GM18868 (cell line): ENCODE measurements at regions not wholly inside any gene's neighbourhood (a gene's known extent, or its start where the extent isn't known, plus 50 kb on each side); places are given as distances from the start of the nearest gene placed in this dataset.

ENCODE experiments used
- ATAC-seq: cut with Tn5 transposase; IDR thresholded peaks from one replicate; pipeline ENCODE4 v1.9.1; 2021; ENCODE audit warnings: mild to moderate bottlenecking, moderate library complexity; ENCODE audit not compliant: unreplicated experiment

- ATAC-seq, result no peak
These were observed 94.4 kb downstream of the MIS18A start for GRCh38 chr21:32184485-32184884.

- ATAC-seq, result no peak
These were observed 94.8 kb downstream of the MIS18A start for GRCh38 chr21:32184065-32184464.

- ATAC-seq, result no peak
These were observed 95.5 kb downstream of the MIS18A start for GRCh38 chr21:32183396-32183795.

- ATAC-seq, result no peak
These were observed 96.4 kb downstream of the MIS18A start for GRCh38 chr21:32182449-32182848.

- ATAC-seq, result no peak
These were observed 97.4 kb downstream of the MIS18A start for GRCh38 chr21:32181457-32181856.

- no peak for ATAC-seq
These were observed 104.0 kb downstream of the MIS18A start for GRCh38 chr21:32174819-32175218.

GRCh38 chr21:32173121-32173724 lies 105.6 kb downstream of the MIS18A start:
- no peak for ATAC-seq

- ATAC-seq, result no peak
These were observed 106.7 kb downstream of the MIS18A start for GRCh38 chr21:32172106-32172505.

GRCh38 chr21:32167513-32167912 lies 111.3 kb downstream of the MIS18A start:
- no peak for ATAC-seq

- no peak for ATAC-seq
These were observed 115.5 kb downstream of the MIS18A start for GRCh38 chr21:32163386-32163785.

GRCh38 chr21:32162727-32163320 lies 116.0 kb downstream of the MIS18A start:
- ATAC-seq, result no peak

GRCh38 chr21:32155226-32155625 lies 123.6 kb downstream of the MIS18A start:
- no peak for ATAC-seq

GRCh38 chr21:32147041-32147440 lies 131.8 kb downstream of the MIS18A start:
- no peak for ATAC-seq

- no peak for ATAC-seq
These were observed 134.0 kb downstream of the MIS18A start for GRCh38 chr21:32144851-32145250.

- no peak for ATAC-seq
These were observed 135.5 kb downstream of the MIS18A start for GRCh38 chr21:32143241-32143939.

- ATAC-seq, result no peak
These were observed 137.6 kb downstream of the MIS18A start for GRCh38 chr21:32141318-32141633.

- ATAC-seq, result no peak
These were observed 138.1 kb downstream of the MIS18A start for GRCh38 chr21:32140604-32141317.

GRCh38 chr21:32140151-32140550 lies 138.7 kb downstream of the MIS18A start:
- no peak for ATAC-seq

- no peak for ATAC-seq
These were observed 140.2 kb downstream of the MIS18A start for GRCh38 chr21:32138658-32139057.

- ATAC-seq, result no peak
These were observed 140.9 kb downstream of the MIS18A start for GRCh38 chr21:32137931-32138330.

- ATAC-seq, result no peak
These were observed 141.6 kb downstream of the MIS18A start for GRCh38 chr21:32137266-32137665.

- no peak for ATAC-seq
These were observed 142.3 kb downstream of the MIS18A start for GRCh38 chr21:32136546-32136945.
